ENCODE measurements at regions not wholly inside any gene's neighbourhood (a gene's known extent, or its start where the extent isn't known, plus 50 kb on each side); places are given as distances from the start of the nearest gene placed in this dataset.

GRCh38 chr15:93517176-93517575 lies 428.2 kb upstream of the RGMA start:
- Histone ChIP-seq H4K20me1 (ENCODE audit: insufficient read depth, low read length, poor library complexity, severe bottlenecking) (no peaks in the 10 kb centered on the region), H3K4me3 (ENCODE audit: low read length, poor library complexity, severe bottlenecking) (no peak overlapping the region), H3K4me2 (ENCODE audit: low read depth, low read length, poor library complexity, severe bottlenecking) (no peak overlapping the region), H3K9me2 (replicated peaks; ENCODE audit: low read depth, low read length) (no peaks in the 10 kb centered on the region), H3K9ac (ENCODE audit: low read depth, low read length, poor library complexity, severe bottlenecking) (no peak overlapping the region), H3K9me3 (ENCODE audit: insufficient read depth, low read depth, low read length) (no peaks in the 10 kb centered on the region), H2AFZ (ENCODE audit: low read length) (no peak overlapping the region), H3K4me1 (ENCODE audit: insufficient read depth, low read length, poor library complexity, severe bottlenecking) (no peaks in the 10 kb centered on the region), H3K36me3 (ENCODE audit: insufficient read depth, low read length) (no peaks in the 10 kb centered on the region), H3K27me3 (ENCODE audit: insufficient read depth, low read length, poor library complexity, severe bottlenecking) (no peaks in the 10 kb centered on the region), H3K79me2 (ENCODE audit: insufficient read depth, low read length) (no peaks in the 10 kb centered on the region), H3F3A (ENCODE audit: low read depth) (no peaks in the 10 kb centered on the region)
- no peak for TF ChIP-seq EZH2phosphoT487 (IDR thresholded peaks at IDR 0.05; ENCODE audit: borderline replicate concordance)
- TF ChIP-seq CTCF (conservative IDR thresholded peaks at IDR 0.05; ENCODE audit: low read length): no peak

DNA sequence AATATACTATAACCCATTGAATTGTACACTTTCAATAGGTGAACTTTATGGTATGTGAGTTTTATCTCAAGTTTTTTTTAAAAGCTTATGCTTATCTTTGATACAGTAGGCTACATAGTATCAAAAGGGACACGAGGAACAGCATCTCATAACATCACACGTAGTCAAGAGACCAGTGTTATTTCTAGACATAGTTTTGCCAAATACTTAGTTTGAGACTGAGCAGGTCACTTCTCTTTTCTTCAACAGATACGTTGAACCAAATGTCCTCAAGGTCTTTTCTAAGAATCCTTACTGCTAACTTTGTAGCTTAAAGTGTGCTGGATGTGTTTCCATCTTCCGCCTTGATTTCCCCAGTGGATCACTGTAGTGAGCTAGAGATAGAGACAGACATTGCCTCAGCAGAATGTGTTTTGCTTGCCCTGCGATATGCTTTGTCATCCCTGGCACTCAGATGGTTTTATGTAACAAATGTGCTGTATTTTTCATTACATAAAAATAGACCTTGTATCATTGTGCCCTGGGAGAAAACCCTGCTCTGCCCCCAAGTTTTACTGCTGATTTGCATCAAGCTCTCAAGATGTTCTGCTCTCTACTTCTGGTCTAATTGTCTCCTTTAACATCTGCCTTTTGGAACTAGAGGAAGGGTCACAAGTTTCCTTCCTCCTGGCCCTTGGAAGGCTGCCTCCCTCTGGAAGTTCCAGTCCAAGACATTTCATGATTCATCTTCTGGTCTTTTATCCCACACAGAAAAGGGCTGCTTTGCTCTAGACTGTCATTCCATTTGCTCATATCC lies 426.4 kb upstream of the RGMA start:
- no peaks in the 10 kb centered on the region for H3F3A ChIP-seq (ENCODE audit: low read depth)
- no peaks in the 10 kb centered on the region for H3K79me2 ChIP-seq (ENCODE audit: insufficient read depth, low read length)
- TF ChIP-seq CTCF (conservative IDR thresholded peaks at IDR 0.05; ENCODE audit: low read length) (no peak), EZH2phosphoT487 (IDR thresholded peaks at IDR 0.05; ENCODE audit: borderline replicate concordance) (no peak)
- no peak overlapping the region for H2AFZ ChIP-seq (ENCODE audit: low read length)
- no peaks in the 10 kb centered on the region for H3K9me2 ChIP-seq (replicated peaks; ENCODE audit: low read depth, low read length)
- H3K4me1 ChIP-seq (ENCODE audit: insufficient read depth, low read length, poor library complexity, severe bottlenecking): no peaks in the 10 kb centered on the region
- no peaks in the 10 kb centered on the region for H3K27me3 ChIP-seq (ENCODE audit: insufficient read depth, low read length, poor library complexity, severe bottlenecking)
- no peak overlapping the region for H3K4me3 ChIP-seq (ENCODE audit: low read length, poor library complexity, severe bottlenecking)
- no peak overlapping the region for H3K9ac ChIP-seq (ENCODE audit: low read depth, low read length, poor library complexity, severe bottlenecking)
- no peak overlapping the region for H3K4me2 ChIP-seq (ENCODE audit: low read depth, low read length, poor library complexity, severe bottlenecking)
- no peaks in the 10 kb centered on the region for H4K20me1 ChIP-seq (ENCODE audit: insufficient read depth, low read length, poor library complexity, severe bottlenecking)
- H3K9me3 ChIP-seq (ENCODE audit: insufficient read depth, low read depth, low read length): no peaks in the 10 kb centered on the region
- no peaks in the 10 kb centered on the region for H3K36me3 ChIP-seq (ENCODE audit: insufficient read depth, low read length)

DNA sequence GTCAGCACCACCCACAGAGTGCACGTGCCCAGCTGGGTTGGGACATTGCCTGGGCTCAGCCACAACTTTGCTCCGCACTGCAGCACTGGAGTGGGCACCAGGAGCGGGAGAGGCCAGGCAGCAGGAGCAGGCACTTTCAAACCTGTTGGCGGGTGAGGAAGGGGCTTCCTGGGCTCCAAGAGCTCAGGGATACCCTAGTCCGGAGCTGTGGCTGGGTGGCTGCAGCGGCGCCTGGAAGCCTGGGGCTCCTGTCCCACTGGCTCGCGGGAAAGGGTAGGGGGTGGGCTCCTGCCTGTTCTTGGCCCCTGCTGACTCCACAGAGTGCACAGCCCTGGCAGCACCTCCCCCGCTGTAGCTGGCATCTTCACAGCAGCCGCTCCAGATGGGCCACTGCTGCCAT lies 417.6 kb upstream of the RGMA start:
- Histone ChIP-seq H3K36me3 (ENCODE audit: insufficient read depth, low read length) (no peaks in the 10 kb centered on the region), H3K9me3 (ENCODE audit: insufficient read depth, low read depth, low read length) (no peaks in the 10 kb centered on the region), H3K4me1 (ENCODE audit: insufficient read depth, low read length, poor library complexity, severe bottlenecking) (no peaks in the 10 kb centered on the region), H3K79me2 (ENCODE audit: insufficient read depth, low read length) (no peaks in the 10 kb centered on the region), H2AFZ (ENCODE audit: low read length) (no peak overlapping the region), H3F3A (ENCODE audit: low read depth) (no peaks in the 10 kb centered on the region), H3K4me2 (ENCODE audit: low read depth, low read length, poor library complexity, severe bottlenecking) (no peak overlapping the region), H4K20me1 (ENCODE audit: insufficient read depth, low read length, poor library complexity, severe bottlenecking) (no peaks in the 10 kb centered on the region), H3K9me2 (replicated peaks; ENCODE audit: low read depth, low read length) (no peaks in the 10 kb centered on the region), H3K27me3 (ENCODE audit: insufficient read depth, low read length, poor library complexity, severe bottlenecking) (no peaks in the 10 kb centered on the region), H3K9ac (ENCODE audit: low read depth, low read length, poor library complexity, severe bottlenecking) (no peak overlapping the region), H3K4me3 (ENCODE audit: low read length, poor library complexity, severe bottlenecking) (no peak overlapping the region)
- no peak for TF ChIP-seq EZH2phosphoT487 (IDR thresholded peaks at IDR 0.05; ENCODE audit: borderline replicate concordance)
- no peak for TF ChIP-seq CTCF (conservative IDR thresholded peaks at IDR 0.05; ENCODE audit: low read length)

All from Loucy (cell line).